K562 (cell line): ENCODE measurements at regions not wholly inside any gene's neighbourhood (a gene's known extent, or its start where the extent isn't known, plus 50 kb on each side); places are given as distances from the start of the nearest gene placed in this dataset.

Experiments used
- GABPB1 ChIP-seq: sonication (generic); formaldehyde crosslinking; IDR thresholded peaks from 2 replicates; pipeline ENCODE4 v1.8.0; 2022; ENCODE audit warnings: mild to moderate bottlenecking, missing genetic modification reagents
- JUN ChIP-seq, 2 experiments: sonication (generic) in 1 of 2; formaldehyde crosslinking in 1 of 2; IDR thresholded peaks; 2 replicates each; pipeline versions ENCODE4 v1.6.1 to v1.8.0; 2012 to 2022; ENCODE audit warnings: borderline replicate concordance in 2 of 2, mild to moderate bottlenecking in 2 of 2, improper control_type of control experiment in 1 of 2, low read depth in 1 of 2, low read length in 1 of 2, missing genetic modification reagents in 1 of 2
- POLR2A ChIP-seq: fragments of 450-650 bp; conservative IDR thresholded peaks from 2 replicates; pipeline ENCODE4 v1.6.1; 2016
- RBBP5 ChIP-seq: fragments of 200-600 bp; sonication (generic); IDR thresholded peaks from 2 replicates; pipeline ENCODE4 v1.6.1; 2012; ENCODE audit warnings: borderline replicate concordance, mild to moderate bottlenecking, low read length, control low read depth, inconsistent platforms; ENCODE audit not compliant: insufficient read depth, poor library complexity, severe bottlenecking
- RBM34 ChIP-seq: fragments of 200-400 bp; formaldehyde crosslinking; IDR thresholded peaks from 2 replicates; pipeline ENCODE4 v1.6.1; 2018; ENCODE audit warnings: low read length, borderline replicate concordance; ENCODE audit not compliant: insufficient read depth
- TRIM28 ChIP-seq: fragments of 450-650 bp; IDR thresholded peaks from 2 replicates; pipeline ENCODE4 v1.6.1; 2017
- ZNF23 ChIP-seq: fragments of 250-450 bp; sonication (Bioruptor Pico); IDR thresholded peaks from 2 replicates; pipeline ENCODE4 v1.4.0; 2020; ENCODE audit warnings: mild to moderate bottlenecking
- ZNF75A ChIP-seq: fragments of 450-650 bp; formaldehyde crosslinking; IDR thresholded peaks from 2 replicates; pipeline ENCODE4 v1.4.0; 2020; ENCODE audit warnings: mild to moderate bottlenecking
- TF ChIP-seq, protein P1 (sequence below): IDR thresholded peaks from 3 replicates; pipeline ENCODE4 v1.6.1; 2011; ENCODE audit warnings: borderline replicate concordance, mild to moderate bottlenecking; ENCODE audit not compliant: insufficient read length, insufficient read depth

DNA sequence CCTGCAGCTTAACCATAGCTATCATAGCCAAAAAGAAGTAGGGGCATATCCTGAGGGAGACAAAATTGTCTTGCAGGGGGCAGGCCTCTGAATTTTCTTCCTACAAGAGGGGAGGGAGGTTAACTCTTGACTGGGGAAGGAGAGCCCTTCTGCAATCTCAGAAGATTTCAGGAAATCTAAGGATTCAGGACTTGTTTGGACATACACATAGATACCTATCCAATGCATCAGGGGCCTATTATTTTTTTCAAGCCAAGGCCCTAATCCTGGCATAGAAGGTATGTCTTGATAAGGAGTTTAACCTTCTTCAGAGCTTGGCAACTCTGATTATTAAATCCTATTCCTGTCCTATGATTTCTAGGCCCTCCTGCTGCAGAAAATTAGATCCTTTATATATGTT is 375.1 kb upstream of the ACTBL2 start:
- TF ChIP-seq POLR2A (no peak), JUN (IDR thresholded peaks at IDR 0.05; ENCODE audit: borderline replicate concordance, low read depth, low read length) (no peak), JUN (CRISPR knock-in tag; IDR thresholded peaks at IDR 0.05; ENCODE audit: borderline replicate concordance) (no peak), GABPB1 (CRISPR knock-in tag) (no peak), TRIM28 (no peak), ZNF23 (CRISPR knock-in tag) (no peak), ZNF75A (CRISPR knock-in tag) (no peak), RBBP5 (no peak), RBM34 (no peak)
- TF ChIP-seq, protein P1, sequence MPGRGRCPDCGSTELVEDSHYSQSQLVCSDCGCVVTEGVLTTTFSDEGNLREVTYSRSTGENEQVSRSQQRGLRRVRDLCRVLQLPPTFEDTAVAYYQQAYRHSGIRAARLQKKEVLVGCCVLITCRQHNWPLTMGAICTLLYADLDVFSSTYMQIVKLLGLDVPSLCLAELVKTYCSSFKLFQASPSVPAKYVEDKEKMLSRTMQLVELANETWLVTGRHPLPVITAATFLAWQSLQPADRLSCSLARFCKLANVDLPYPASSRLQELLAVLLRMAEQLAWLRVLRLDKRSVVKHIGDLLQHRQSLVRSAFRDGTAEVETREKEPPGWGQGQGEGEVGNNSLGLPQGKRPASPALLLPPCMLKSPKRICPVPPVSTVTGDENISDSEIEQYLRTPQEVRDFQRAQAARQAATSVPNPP: no peak
